ENCODE measurements at regions not wholly inside any gene's neighbourhood (a gene's known extent, or its start where the extent isn't known, plus 50 kb on each side); places are given as distances from the start of the nearest gene placed in this dataset.

DNA sequence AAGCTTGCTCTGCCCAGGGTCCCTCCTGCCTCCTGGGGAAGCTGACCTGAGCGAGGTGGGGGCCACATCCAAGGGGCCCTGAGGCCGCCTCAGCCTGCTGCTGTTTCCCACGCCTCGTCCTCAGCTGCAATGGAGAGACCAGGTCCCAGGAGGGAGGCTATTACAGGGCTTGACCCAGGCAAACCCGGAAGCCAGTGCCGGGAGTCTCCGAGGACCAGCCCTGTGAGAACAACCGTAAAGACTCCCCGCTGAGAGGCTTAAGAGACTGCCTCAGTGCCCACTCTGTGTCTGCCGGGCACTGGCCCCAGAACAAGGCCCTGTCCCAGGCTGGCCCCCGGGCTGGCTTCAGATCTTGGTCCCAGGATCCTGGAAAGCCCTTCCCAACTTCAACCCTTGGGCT, 124.3 kb upstream of the FGF3 start:
- Histone ChIP-seq H3K9me3 (no peaks in the 10 kb centered on the region), H3K36me3 (no peaks in the 10 kb centered on the region), H3K27me3 (peaks cover 19% of the 10 kb centered on the region), H3K4me3 (ENCODE audit: low read depth in 1 of 2, low read length in 1 of 2) (no peak overlapping the region), H3K27ac (no peak overlapping the region), H3K4me1 (ENCODE audit: control insufficient read depth in 1 of 2, insufficient read depth in 1 of 2, low read depth in 1 of 2, low read length in 1 of 2) (no peaks in the 10 kb centered on the region)
- TF ChIP-seq, protein P1, sequence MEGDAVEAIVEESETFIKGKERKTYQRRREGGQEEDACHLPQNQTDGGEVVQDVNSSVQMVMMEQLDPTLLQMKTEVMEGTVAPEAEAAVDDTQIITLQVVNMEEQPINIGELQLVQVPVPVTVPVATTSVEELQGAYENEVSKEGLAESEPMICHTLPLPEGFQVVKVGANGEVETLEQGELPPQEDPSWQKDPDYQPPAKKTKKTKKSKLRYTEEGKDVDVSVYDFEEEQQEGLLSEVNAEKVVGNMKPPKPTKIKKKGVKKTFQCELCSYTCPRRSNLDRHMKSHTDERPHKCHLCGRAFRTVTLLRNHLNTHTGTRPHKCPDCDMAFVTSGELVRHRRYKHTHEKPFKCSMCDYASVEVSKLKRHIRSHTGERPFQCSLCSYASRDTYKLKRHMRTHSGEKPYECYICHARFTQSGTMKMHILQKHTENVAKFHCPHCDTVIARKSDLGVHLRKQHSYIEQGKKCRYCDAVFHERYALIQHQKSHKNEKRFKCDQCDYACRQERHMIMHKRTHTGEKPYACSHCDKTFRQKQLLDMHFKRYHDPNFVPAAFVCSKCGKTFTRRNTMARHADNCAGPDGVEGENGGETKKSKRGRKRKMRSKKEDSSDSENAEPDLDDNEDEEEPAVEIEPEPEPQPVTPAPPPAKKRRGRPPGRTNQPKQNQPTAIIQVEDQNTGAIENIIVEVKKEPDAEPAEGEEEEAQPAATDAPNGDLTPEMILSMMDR (IDR thresholded peaks at IDR 0.05): no peak

GRCh38 chr11:69944146-69944795, 125.1 kb upstream of the FGF3 start:
- H3K27ac ChIP-seq: no peak overlapping the region
- no peaks in the 10 kb centered on the region for H3K36me3 ChIP-seq
- H3K4me3 ChIP-seq (ENCODE audit: low read depth in 1 of 2, low read length in 1 of 2): no peak overlapping the region
- TF ChIP-seq, protein P1 (IDR thresholded peaks at IDR 0.05): no peak
- no peaks in the 10 kb centered on the region for H3K9me3 ChIP-seq
- peaks cover 19% of the 10 kb centered on the region for H3K27me3 ChIP-seq
- H3K4me1 ChIP-seq (ENCODE audit: control insufficient read depth in 1 of 2, insufficient read depth in 1 of 2, low read depth in 1 of 2, low read length in 1 of 2): no peaks in the 10 kb centered on the region

- Histone ChIP-seq H3K4me3 (ENCODE audit: low read depth in 1 of 2, low read length in 1 of 2) (no peak overlapping the region), H3K27ac (no peak overlapping the region), H3K27me3 (peaks cover 11% of the 10 kb centered on the region), H3K36me3 (no peaks in the 10 kb centered on the region), H3K4me1 (ENCODE audit: control insufficient read depth in 1 of 2, insufficient read depth in 1 of 2, low read depth in 1 of 2, low read length in 1 of 2) (no peaks in the 10 kb centered on the region), H3K9me3 (no peaks in the 10 kb centered on the region)
- TF ChIP-seq, protein P1 (IDR thresholded peaks at IDR 0.05): no peak
Observed at GRCh38 chr11:69945157-69945556, 125.9 kb upstream of the FGF3 start.

- Histone ChIP-seq H3K27ac (no peak overlapping the region), H3K4me3 (ENCODE audit: low read depth in 1 of 2, low read length in 1 of 2) (no peak overlapping the region), H3K9me3 (no peaks in the 10 kb centered on the region), H3K4me1 (ENCODE audit: control insufficient read depth in 1 of 2, insufficient read depth in 1 of 2, low read depth in 1 of 2, low read length in 1 of 2) (no peaks in the 10 kb centered on the region), H3K27me3 (peaks cover 8% of the 10 kb centered on the region), H3K36me3 (no peaks in the 10 kb centered on the region)
- TF ChIP-seq, protein P1 (IDR thresholded peaks at IDR 0.05): no peak
Observed at GRCh38 chr11:69947059-69947792, 128.0 kb upstream of the FGF3 start.

DNA sequence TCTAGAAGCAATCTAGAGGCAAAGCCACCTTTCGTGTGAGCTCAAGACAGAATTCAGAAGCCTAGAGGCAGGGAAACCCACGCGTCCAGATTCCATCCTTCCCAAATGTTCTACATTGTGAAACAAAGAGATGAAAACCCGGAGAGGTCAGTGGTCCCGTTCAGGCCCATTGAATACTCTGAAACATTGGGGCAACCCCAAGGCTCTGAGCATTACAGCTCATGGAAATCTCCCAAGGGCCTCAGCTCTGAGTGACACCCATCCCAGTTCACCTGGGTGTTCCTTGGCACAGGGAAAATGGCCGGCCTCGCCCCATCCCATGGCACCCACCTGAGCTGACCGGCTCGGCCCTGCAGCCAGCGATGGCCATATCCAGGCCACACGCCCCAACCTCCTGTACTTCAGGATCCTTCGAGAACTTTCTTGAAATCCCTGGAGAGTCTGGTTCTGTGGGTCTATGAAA, 128.6 kb upstream of the FGF3 start:
- Histone ChIP-seq H3K4me1 (ENCODE audit: control insufficient read depth in 1 of 2, insufficient read depth in 1 of 2, low read depth in 1 of 2, low read length in 1 of 2) (no peaks in the 10 kb centered on the region), H3K9me3 (no peaks in the 10 kb centered on the region), H3K27me3 (peaks cover 8% of the 10 kb centered on the region), H3K36me3 (no peaks in the 10 kb centered on the region), H3K4me3 (ENCODE audit: low read depth in 1 of 2, low read length in 1 of 2) (no peak overlapping the region), H3K27ac (no peak overlapping the region)
- TF ChIP-seq, protein P1 (IDR thresholded peaks at IDR 0.05): no peak
